DND-41 (cell line): ENCODE measurements at regions not wholly inside any gene's neighbourhood (a gene's known extent, or its start where the extent isn't known, plus 50 kb on each side); places are given as distances from the start of the nearest gene placed in this dataset.

Experiments used
- CTCF ChIP-seq: IDR thresholded peaks from 2 replicates; pipeline ENCODE4 v1.5.1; 2012; ENCODE audit warnings: borderline replicate concordance, low read length, moderate library complexity, mild to moderate bottlenecking; ENCODE audit not compliant: poor library complexity, severe bottlenecking; ENCODE audit errors: extremely low read depth
- EZH2 ChIP-seq: IDR thresholded peaks from 3 replicates; pipeline ENCODE4 v1.6.1; 2012; ENCODE audit warnings: borderline replicate concordance, low read depth, mild to moderate bottlenecking, moderate library complexity, low read length, inconsistent platforms; ENCODE audit not compliant: severe bottlenecking

DNA sequence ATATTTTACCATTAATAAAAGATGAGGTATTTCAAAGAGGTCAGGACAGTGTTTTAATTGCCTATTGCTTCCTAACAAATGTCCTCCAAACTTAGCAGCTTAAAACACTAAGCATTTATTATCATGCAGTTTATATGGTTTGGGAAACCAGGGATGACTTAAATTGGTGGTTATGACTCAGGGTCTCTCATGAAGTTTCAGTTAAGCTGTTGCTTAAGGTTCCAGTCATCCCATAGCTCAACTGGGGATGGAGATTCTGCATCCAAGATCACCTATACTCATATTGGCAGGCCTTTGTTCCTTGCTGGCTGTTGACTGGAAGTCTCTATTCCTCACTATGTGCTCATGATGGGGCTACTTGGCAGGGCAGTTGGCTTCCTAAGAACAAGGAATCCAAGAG lies 1329.9 kb upstream of the GOT2 start:
- TF ChIP-seq CTCF: no peak
- no peak for TF ChIP-seq EZH2
